Smooth muscle cell (in vitro differentiated cells): ENCODE measurements at regions not wholly inside any gene's neighbourhood (a gene's known extent, or its start where the extent isn't known, plus 50 kb on each side); places are given as distances from the start of the nearest gene placed in this dataset.

Experiments used
- DNase-seq: peaks from one replicate; lab custom pipeline; 2025; ENCODE audit not compliant: unreplicated experiment; lab: John Stamatoyannopoulos, UW
- H2AFZ ChIP-seq: fragments of 200-600 bp; sonication (generic); 2 replicates; pipeline ENCODE4 v1.6.0; 2016; ENCODE audit warnings: antibody characterized with exemption, low read depth, mild to moderate bottlenecking
- H3F3A ChIP-seq: fragments of 200-600 bp; sonication (generic); 2 replicates; pipeline ENCODE4 v1.6.0; 2017; ENCODE audit warnings: antibody characterized with exemption, low read depth
- H3K27ac ChIP-seq: fragments of 200-600 bp; sonication (generic); 2 replicates; pipeline ENCODE4 v1.5.1; 2016; ENCODE audit warnings: low read depth, mild to moderate bottlenecking
- H3K27me3 ChIP-seq: fragments of 200-600 bp; sonication (generic); 2 replicates; pipeline ENCODE4 v1.6.1; 2016; ENCODE audit warnings: low read depth, mild to moderate bottlenecking
- H3K36me3 ChIP-seq: fragments of 200-600 bp; sonication (generic); 2 replicates; pipeline ENCODE4 v1.5.1; 2016; ENCODE audit warnings: low read depth
- H3K4me1 ChIP-seq: fragments of 200-600 bp; sonication (generic); 2 replicates; pipeline ENCODE4 v1.5.1; 2016; ENCODE audit warnings: low read depth
- H3K4me2 ChIP-seq: fragments of 200-600 bp; sonication (generic); 2 replicates; pipeline ENCODE4 v1.6.0; 2016; ENCODE audit warnings: mild to moderate bottlenecking
- H3K4me3 ChIP-seq: fragments of 200-600 bp; sonication (generic); 2 replicates; pipeline ENCODE4 v1.5.1; 2016; ENCODE audit warnings: mild to moderate bottlenecking
- H3K79me2 ChIP-seq: fragments of 200-600 bp; sonication (generic); 2 replicates; pipeline ENCODE4 v1.6.0; 2016; ENCODE audit warnings: low read depth, mild to moderate bottlenecking
- H3K9ac ChIP-seq: fragments of 200-600 bp; sonication (generic); 2 replicates; pipeline ENCODE4 v1.6.0; 2016; ENCODE audit warnings: low read depth
- H3K9me3 ChIP-seq: fragments of 200-600 bp; sonication (generic); replicated peaks from 2 replicates; pipeline ENCODE4 v1.5.1; 2016; ENCODE audit warnings: low read depth
- H4K20me1 ChIP-seq: fragments of 200-600 bp; sonication (generic); 2 replicates; pipeline ENCODE4 v1.6.0; 2016; ENCODE audit warnings: low read depth
- WGBS: methylation state at CpG from one replicate; pipeline ENCODE4 v1.1.7; 2016; ENCODE audit warnings: low lambda C conversion rate; 5-methylcytosine and 5-hydroxymethylcytosine counted together
- TF ChIP-seq, protein P1 (sequence below): fragments of 200-600 bp; sonication (generic); IDR thresholded peaks from 2 replicates; pipeline ENCODE4 v1.5.1; 2017; ENCODE audit warnings: borderline replicate concordance, mild to moderate bottlenecking, antibody characterized with exemption; ENCODE audit not compliant: insufficient read depth, poor library complexity, severe bottlenecking

DNA sequence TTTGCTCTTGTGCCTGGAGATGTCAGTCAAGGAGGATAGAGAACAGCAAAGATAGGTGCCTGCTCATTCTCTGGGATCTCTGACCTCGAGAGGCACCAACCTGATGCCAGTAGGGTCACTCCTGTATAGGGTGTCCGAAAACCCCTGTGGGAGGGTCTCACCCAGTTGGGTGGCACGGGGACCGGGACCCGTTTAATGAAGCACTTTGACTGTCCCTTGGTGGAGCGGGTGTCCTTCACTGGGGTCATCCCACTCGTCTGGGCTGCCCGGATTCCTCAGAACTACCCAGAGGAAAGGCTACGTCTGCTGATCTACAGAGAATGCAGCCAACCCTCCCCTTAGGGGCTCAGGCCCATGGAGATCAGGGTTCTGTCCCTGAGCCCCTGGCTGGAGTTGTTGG is 157.6 kb downstream of the CAPZA3 start:
- 96% methylated on average over 9 of the region's 9 CpGs for WGBS
- H3K79me2 ChIP-seq = no peaks in the 10 kb centered on the region

DNA sequence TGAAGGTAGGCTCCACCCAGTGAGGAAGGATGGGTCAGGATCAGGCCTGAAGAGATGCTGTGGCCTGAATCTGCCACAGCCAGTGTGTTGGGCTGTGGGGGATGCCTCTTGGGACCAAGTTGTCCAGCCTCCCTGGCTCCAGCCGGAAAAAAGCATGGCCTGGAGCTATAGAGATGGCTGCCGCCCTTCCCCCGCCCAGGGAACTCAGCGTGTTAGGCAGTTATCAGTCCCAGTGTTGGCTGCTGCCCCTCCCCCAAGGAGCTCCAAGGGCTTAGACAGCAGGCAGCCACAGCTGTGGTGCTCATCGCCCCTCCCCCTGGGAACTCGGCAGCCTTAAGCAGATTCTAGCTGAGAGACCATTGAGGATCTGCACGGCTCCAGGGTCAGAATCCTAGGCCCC is 158.0 kb downstream of the CAPZA3 start:
- Histone ChIP-seq H3K27me3 (no peaks in the 10 kb centered on the region), H4K20me1 (no peaks in the 10 kb centered on the region), H3K4me3 (no peak overlapping the region), H2AFZ (peak overlapping the region; percentile 51), H3K36me3 (no peaks in the 10 kb centered on the region), H3K9ac (no peak overlapping the region), H3K4me2 (no peak overlapping the region), H3K79me2 (no peaks in the 10 kb centered on the region), H3K9me3 (no peaks in the 10 kb centered on the region), H3F3A (no peaks in the 10 kb centered on the region), H3K27ac (no peak overlapping the region), H3K4me1 (peaks cover 8% of the 10 kb centered on the region)
- TF ChIP-seq, protein P1, sequence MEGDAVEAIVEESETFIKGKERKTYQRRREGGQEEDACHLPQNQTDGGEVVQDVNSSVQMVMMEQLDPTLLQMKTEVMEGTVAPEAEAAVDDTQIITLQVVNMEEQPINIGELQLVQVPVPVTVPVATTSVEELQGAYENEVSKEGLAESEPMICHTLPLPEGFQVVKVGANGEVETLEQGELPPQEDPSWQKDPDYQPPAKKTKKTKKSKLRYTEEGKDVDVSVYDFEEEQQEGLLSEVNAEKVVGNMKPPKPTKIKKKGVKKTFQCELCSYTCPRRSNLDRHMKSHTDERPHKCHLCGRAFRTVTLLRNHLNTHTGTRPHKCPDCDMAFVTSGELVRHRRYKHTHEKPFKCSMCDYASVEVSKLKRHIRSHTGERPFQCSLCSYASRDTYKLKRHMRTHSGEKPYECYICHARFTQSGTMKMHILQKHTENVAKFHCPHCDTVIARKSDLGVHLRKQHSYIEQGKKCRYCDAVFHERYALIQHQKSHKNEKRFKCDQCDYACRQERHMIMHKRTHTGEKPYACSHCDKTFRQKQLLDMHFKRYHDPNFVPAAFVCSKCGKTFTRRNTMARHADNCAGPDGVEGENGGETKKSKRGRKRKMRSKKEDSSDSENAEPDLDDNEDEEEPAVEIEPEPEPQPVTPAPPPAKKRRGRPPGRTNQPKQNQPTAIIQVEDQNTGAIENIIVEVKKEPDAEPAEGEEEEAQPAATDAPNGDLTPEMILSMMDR = no peak
- no peak for DNase-seq
- WGBS = 35% methylated on average over 7 of the region's 7 CpGs

More for the DNA sequence above, 157.6 kb downstream of the CAPZA3 start:
- H4K20me1 ChIP-seq = no peaks in the 10 kb centered on the region
- H3K27ac ChIP-seq = no peak overlapping the region
- TF ChIP-seq, protein P1 = no peak
- H3K27me3 ChIP-seq = no peaks in the 10 kb centered on the region
- no peak for DNase-seq
- no peaks in the 10 kb centered on the region for H3F3A ChIP-seq
- no peaks in the 10 kb centered on the region for H3K9me3 ChIP-seq
- H3K4me1 ChIP-seq = peaks cover 8% of the 10 kb centered on the region
- H3K4me3 ChIP-seq = no peak overlapping the region
- no peaks in the 10 kb centered on the region for H3K36me3 ChIP-seq
- no peak overlapping the region for H2AFZ ChIP-seq
- H3K9ac ChIP-seq = no peak overlapping the region
- no peak overlapping the region for H3K4me2 ChIP-seq

DNA sequence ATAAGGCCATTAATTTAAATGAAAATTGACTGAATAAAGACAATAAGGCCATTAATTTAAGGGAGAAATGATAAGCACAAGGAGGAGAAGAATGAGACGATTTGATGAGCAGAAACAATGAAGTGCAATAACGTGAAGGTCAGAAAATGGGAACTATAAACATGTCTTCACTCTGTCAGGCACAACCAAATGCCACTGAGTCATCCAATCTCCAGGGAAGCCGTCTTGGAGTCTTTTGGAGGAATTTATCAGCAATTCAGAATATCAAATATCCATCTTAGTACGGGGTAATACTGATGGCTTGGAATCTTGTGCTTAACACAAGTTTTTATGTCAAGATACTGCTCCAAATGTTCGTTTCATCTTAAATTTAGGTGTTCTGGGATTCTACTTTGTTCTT is 159.9 kb downstream of the CAPZA3 start:
- WGBS = 65% methylated on average over 5 of the region's 5 CpGs
- Histone ChIP-seq H3F3A (no peaks in the 10 kb centered on the region), H3K9me3 (no peaks in the 10 kb centered on the region), H3K79me2 (no peaks in the 10 kb centered on the region), H4K20me1 (no peaks in the 10 kb centered on the region), H3K4me2 (no peak overlapping the region), H3K27me3 (no peaks in the 10 kb centered on the region), H2AFZ (no peak overlapping the region), H3K4me3 (no peak overlapping the region), H3K27ac (no peak overlapping the region), H3K36me3 (no peaks in the 10 kb centered on the region), H3K9ac (no peak overlapping the region), H3K4me1 (peaks cover 8% of the 10 kb centered on the region)
- TF ChIP-seq, protein P1 = no peak
- no peak for DNase-seq

DNA sequence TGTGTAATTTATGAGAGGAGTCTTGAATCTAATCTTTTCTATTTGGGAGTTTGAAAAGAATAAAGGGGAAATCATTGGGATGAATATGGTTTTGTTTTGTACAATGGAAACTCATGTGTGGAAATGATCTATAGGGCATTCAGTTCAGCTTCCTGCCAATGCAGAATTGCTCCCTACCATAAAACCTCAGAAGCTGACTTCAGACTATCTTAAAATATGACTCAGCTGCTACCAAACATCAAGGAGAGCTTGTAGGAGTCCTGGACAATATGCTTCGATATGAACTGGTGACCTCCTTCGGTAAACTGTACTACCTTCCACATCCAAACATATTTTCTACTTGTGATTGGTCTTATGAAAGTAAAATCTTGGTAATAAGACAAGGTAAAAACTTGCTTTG is 160.6 kb downstream of the CAPZA3 start:
- no peaks in the 10 kb centered on the region for H3F3A ChIP-seq
- H3K79me2 ChIP-seq = no peaks in the 10 kb centered on the region
- no peaks in the 10 kb centered on the region for H3K27me3 ChIP-seq
- no peaks in the 10 kb centered on the region for H4K20me1 ChIP-seq
- H3K36me3 ChIP-seq = no peaks in the 10 kb centered on the region
- 91% methylated on average over 2 of the region's 2 CpGs for WGBS
- TF ChIP-seq, protein P1 = no peak
- H3K9ac ChIP-seq = no peak overlapping the region
- no peak for DNase-seq
- H3K27ac ChIP-seq = no peak overlapping the region
- H2AFZ ChIP-seq = no peak overlapping the region
- no peak overlapping the region for H3K4me3 ChIP-seq
- H3K9me3 ChIP-seq = no peaks in the 10 kb centered on the region
- H3K4me2 ChIP-seq = no peak overlapping the region
- peaks cover 8% of the 10 kb centered on the region for H3K4me1 ChIP-seq
